CD4-positive, alpha-beta memory T cell (primary cell): ENCODE measurements at regions not wholly inside any gene's neighbourhood (a gene's known extent, or its start where the extent isn't known, plus 50 kb on each side); places are given as distances from the start of the nearest gene placed in this dataset.
"Not testable (repeated sequence)": the region's sequence is repeated elsewhere in the genome, so short reads cannot be mapped to it uniquely, and the experiment has no call there.

ENCODE experiments used
- CTCF ChIA-PET: fragments of 350-600 bp; sonication (Branson Sonifier 250); formaldehyde crosslinking; loops from one replicate; lab custom pipeline; 2021; ENCODE audit warnings: inconsistent platforms; ENCODE audit not compliant: partially characterized antibody; lab: Charles Lee
- POLR2A ChIA-PET: fragments of 350-600 bp; sonication (Branson Sonifier 250); formaldehyde crosslinking; loops from one replicate; lab custom pipeline; 2021; ENCODE audit not compliant: partially characterized antibody; lab: Charles Lee
- DNase-seq, 5 donors: peaks; one replicate each; pipeline versions ENCODE4 v3.0.0 to v3.0.0-alpha.2; 2020 to 2022; ENCODE audit warnings: mixed read lengths in 1 of 5
- H3K27ac ChIP-seq: one replicate; pipeline ENCODE4 v1.7.0; 2013; ENCODE audit warnings: low read depth, low read length
- H3K27me3 ChIP-seq: 2 replicates; pipeline ENCODE4 v1.7.0; 2013; ENCODE audit warnings: mild to moderate bottlenecking, low read length, moderate library complexity; ENCODE audit not compliant: insufficient read depth
- H3K36me3 ChIP-seq: 2 replicates; pipeline ENCODE4 v1.7.0; 2013; ENCODE audit warnings: mild to moderate bottlenecking, low read length, moderate library complexity; ENCODE audit not compliant: insufficient read depth
- H3K4me1 ChIP-seq: 2 replicates; pipeline ENCODE4 v1.7.0; 2013; ENCODE audit warnings: mild to moderate bottlenecking, low read length, moderate library complexity; ENCODE audit not compliant: insufficient read depth
- H3K4me3 ChIP-seq, 2 donors: one replicate each; pipeline ENCODE4 v1.7.0; 2013; ENCODE audit warnings: low read length in 2 of 2, mild to moderate bottlenecking in 1 of 2
- H3K9me3 ChIP-seq, 2 donors: one replicate each; pipeline ENCODE4 v1.7.0; 2013; ENCODE audit warnings: low read length in 2 of 2, control low read depth in 1 of 2; ENCODE audit not compliant: control insufficient read depth in 1 of 2
- H3K27ac Mint-ChIP-seq, 7 donors: one replicate each; pipeline ENCODE4 v1.8.0; 2020 to 2021; ENCODE audit warnings: mixed read lengths in 7 of 7, mild to moderate bottlenecking in 6 of 7, inconsistent platforms in 3 of 7, moderate library complexity in 3 of 7
- H3K27me3 Mint-ChIP-seq, 2 donors: one replicate each; pipeline ENCODE4 v1.8.0; 2020 to 2021; ENCODE audit warnings: mixed read lengths in 2 of 2
- H3K36me3 Mint-ChIP-seq, 2 donors: one replicate each; pipeline ENCODE4 v1.8.0; 2020 to 2021; ENCODE audit warnings: mixed read lengths in 2 of 2, inconsistent platforms in 1 of 2, mild to moderate bottlenecking in 1 of 2
- H3K4me1 Mint-ChIP-seq, 4 donors: one replicate each; pipeline ENCODE4 v1.8.0; 2020 to 2021; ENCODE audit warnings: mixed read lengths in 4 of 4, mild to moderate bottlenecking in 1 of 4
- H3K4me3 Mint-ChIP-seq, 8 donors: one replicate each; pipeline ENCODE4 v1.8.0; 2020 to 2021; ENCODE audit warnings: mixed read lengths in 8 of 8, mild to moderate bottlenecking in 7 of 8, moderate library complexity in 6 of 8, inconsistent platforms in 3 of 8
- H3K9me3 Mint-ChIP-seq, 8 donors: one replicate each; pipeline ENCODE4 v1.8.0; 2020 to 2021; ENCODE audit warnings: mixed read lengths in 8 of 8, mild to moderate bottlenecking in 5 of 8, inconsistent platforms in 3 of 8, moderate library complexity in 1 of 8
- intact Hi-C: fragments of 100-400 bp; cut with micrococcal nuclease; formaldehyde crosslinking; loops from one replicate; pipeline ENCODE4 v1.15.1; 2023

DNA sequence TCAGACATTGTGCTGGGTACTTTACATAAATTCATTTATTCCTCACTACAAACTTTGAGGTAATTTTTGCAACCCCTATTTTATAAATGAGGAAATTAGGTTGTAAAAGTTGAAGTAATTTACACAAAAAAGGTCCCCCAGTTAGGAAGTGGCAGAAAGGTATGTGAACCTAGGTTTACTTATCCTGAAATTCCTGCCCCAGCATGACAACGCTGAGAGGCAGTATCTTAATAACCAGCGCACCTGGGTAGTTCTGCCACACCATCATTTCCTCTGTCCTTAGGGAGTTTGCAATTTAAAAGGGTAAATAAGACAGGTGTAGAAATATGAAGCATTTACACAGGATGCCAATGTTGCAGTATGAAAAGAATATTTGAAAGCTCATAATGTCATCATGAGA, 102.9 kb upstream of the NBPF8 start:
- POLR2A ChIA-PET, H3K36me3 Mint-ChIP-seq, H3K27me3 ChIP-seq, H3K36me3 ChIP-seq, intact Hi-C loops, H3K4me3 ChIP-seq, H3K27ac Mint-ChIP-seq, H3K4me3 Mint-ChIP-seq, H3K27ac ChIP-seq, CTCF ChIA-PET, DNase-seq, H3K9me3 Mint-ChIP-seq, H3K4me1 ChIP-seq, H3K4me1 Mint-ChIP-seq, H3K27me3 Mint-ChIP-seq, H3K9me3 ChIP-seq: not testable (repeated sequence)

DNA sequence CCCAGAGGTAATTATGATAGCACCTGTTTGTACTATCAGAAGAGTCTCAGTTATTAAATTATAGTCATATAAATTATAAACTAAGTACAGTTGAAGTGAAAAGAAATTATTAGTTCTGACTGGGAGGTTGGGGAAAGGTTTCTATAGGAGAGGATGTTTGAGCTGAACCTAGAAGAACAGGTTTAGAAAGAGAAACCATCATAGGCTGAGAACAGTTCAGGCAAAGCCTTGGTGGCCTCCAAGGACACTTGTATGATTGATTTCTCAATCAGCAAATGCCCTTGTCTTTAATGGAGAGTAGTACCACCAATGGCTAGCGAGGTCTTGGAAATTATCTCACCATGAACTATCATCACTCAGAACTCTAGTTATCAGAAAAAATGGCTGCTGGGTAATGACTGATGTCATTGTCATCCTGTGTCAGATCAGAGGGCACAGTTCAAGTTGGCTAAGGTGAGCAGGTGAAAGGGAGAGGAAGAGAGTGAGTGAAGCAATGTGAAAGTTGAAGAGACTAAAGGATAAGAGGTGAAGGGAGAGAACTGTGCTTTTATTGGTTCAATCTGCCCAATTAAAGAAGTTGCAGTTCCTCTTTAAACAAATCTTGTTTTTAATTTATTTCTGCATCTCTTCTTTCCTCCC, 105.8 kb upstream of the NBPF8 start:
- H3K27me3 Mint-ChIP-seq, H3K27me3 ChIP-seq, H3K4me3 ChIP-seq, CTCF ChIA-PET, H3K9me3 ChIP-seq, POLR2A ChIA-PET, H3K27ac ChIP-seq, H3K4me3 Mint-ChIP-seq, H3K36me3 ChIP-seq, H3K36me3 Mint-ChIP-seq, H3K4me1 Mint-ChIP-seq, H3K27ac Mint-ChIP-seq, intact Hi-C loops, H3K9me3 Mint-ChIP-seq, H3K4me1 ChIP-seq, DNase-seq: not testable (repeated sequence)

DNA sequence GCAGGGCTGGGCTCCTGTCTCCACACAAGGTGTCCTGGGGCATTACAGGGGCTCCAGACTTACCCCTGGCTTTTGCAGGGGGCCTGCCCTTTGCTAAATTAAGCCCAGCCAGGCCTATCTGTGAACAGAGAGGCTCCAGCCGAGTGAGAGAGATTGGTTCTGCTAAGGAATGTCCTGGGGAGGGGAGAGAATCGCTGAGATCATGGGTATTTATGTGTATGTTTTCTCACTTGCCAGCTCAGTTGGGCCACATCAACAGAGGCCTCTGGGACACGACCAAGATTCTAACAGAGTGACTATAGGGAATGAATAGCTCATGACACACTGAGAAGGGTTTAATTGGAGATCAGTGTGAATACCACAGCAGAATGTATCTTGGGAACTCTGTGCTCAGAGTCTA, 109.8 kb upstream of the NBPF8 start:
- H3K4me1 Mint-ChIP-seq, H3K27ac Mint-ChIP-seq, H3K4me3 Mint-ChIP-seq, H3K4me1 ChIP-seq, DNase-seq, H3K9me3 Mint-ChIP-seq, POLR2A ChIA-PET, H3K27me3 Mint-ChIP-seq, H3K4me3 ChIP-seq, H3K9me3 ChIP-seq, intact Hi-C loops, CTCF ChIA-PET, H3K36me3 ChIP-seq, H3K27ac ChIP-seq, H3K27me3 ChIP-seq, H3K36me3 Mint-ChIP-seq: not testable (repeated sequence)

DNA sequence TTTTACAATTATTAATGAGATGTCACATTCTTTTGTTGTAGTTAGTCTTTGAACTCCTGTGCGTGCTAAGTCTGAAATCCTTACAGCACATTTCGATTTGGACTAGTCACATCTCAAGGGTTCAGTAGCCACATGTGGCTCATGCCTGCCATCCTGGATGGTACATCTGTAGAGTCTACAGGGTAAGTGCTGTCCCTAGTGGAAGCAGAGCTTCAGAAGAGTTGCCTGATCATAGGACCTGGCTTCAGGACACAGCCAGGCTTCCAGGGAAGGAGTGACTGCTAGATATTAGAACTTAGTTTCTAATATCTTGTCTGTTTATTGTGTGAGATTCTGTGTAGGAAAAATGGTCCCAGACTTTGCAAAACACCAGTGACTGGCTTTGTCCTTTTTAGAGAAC, 110.5 kb upstream of the NBPF8 start:
- H3K9me3 Mint-ChIP-seq, H3K27ac ChIP-seq, H3K27ac Mint-ChIP-seq, POLR2A ChIA-PET, H3K4me1 ChIP-seq, H3K4me1 Mint-ChIP-seq, H3K36me3 ChIP-seq, intact Hi-C loops, H3K9me3 ChIP-seq, H3K27me3 Mint-ChIP-seq, CTCF ChIA-PET, H3K27me3 ChIP-seq, DNase-seq, H3K4me3 ChIP-seq, H3K4me3 Mint-ChIP-seq, H3K36me3 Mint-ChIP-seq: not testable (repeated sequence)

DNA sequence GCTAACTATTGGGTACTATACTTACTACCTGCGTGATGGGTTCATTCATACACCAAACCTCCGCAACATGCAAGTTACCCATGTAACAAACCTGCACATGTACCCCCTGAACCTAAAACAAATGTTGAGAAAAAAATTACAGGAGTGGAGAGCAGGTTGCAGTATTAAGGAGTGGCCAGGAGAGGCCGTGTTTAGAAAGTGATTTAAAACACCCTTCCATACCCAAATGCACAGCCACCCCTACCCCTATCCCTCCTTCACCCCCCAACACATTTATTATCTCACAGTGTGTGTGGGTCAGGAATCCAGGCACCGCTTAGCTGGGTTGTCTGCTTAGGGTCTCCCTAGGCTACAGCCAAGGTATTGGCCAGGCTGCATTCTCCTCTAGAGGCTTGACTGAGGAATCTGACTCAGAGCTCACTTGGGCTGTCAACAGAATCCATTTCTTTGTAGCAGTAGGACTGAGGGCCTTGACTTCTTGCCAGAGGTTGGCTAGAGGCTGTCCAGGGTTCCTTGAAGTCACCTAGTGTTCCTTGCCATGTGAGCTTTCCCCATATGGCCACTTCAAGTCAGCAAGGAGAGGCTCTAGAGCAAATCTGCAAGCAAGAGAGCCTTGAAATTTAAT, 115.3 kb upstream of the NBPF8 start:
- H3K27me3 Mint-ChIP-seq, H3K9me3 ChIP-seq, H3K27ac ChIP-seq, H3K4me1 ChIP-seq, H3K27me3 ChIP-seq, H3K4me3 Mint-ChIP-seq, H3K9me3 Mint-ChIP-seq, H3K4me1 Mint-ChIP-seq, H3K36me3 ChIP-seq, H3K36me3 Mint-ChIP-seq, H3K27ac Mint-ChIP-seq, POLR2A ChIA-PET, CTCF ChIA-PET, intact Hi-C loops, H3K4me3 ChIP-seq: not testable (repeated sequence)
- DNase-seq, result peak in 1 of 5 donors; percentile 0

DNA sequence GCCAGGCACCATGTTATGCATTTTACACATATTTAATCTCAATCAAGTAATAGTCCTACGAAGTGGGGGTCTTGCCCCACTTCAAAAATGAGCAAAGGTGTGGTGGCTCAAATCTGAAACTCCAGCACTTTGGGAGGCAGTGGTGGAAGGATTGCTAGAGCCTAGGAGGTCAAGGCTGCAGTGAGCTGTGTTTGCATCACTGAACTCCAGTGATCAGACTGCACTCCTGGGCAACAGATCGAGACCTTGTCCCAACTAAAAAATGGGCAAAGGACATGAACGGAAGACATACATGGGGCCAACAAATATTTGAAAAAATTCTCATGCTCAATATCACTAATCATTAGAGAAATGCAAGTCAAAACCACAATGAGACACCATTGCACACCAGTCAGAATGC, 116.3 kb upstream of the NBPF8 start:
- H3K27ac Mint-ChIP-seq, H3K9me3 Mint-ChIP-seq, H3K27me3 Mint-ChIP-seq, H3K9me3 ChIP-seq, DNase-seq, H3K27ac ChIP-seq, intact Hi-C loops, H3K36me3 ChIP-seq, H3K4me1 Mint-ChIP-seq, H3K4me3 ChIP-seq, H3K36me3 Mint-ChIP-seq, H3K27me3 ChIP-seq, H3K4me1 ChIP-seq, CTCF ChIA-PET, H3K4me3 Mint-ChIP-seq, POLR2A ChIA-PET: not testable (repeated sequence)

DNA sequence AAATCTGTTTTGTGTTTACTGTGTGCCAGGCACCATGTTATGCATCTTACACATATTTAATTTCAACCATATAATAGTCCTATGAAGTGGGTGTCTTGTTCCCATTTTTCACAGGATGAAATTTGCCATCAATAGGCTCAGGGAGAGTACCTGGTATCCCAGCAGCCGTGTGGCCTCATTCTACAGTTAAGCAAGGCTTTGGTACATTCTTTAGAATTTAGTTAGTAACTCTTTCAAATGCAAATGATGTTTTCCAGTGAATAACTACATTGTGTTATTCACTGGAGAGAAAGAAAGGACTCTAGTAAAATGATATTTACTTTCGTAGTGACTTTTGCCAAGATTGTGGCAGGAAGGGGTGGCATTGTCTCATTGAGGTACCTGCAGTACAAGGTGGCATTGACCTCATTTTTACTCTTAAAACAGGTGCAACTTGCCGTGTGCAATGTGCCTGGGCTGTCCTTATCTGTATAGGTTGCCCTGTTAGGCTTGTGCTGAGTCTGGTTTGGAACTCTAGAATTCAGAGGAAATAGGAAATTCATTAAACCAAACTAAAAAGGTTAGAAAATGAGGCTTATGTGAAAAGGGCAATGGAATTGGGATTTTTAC, 117.4 kb upstream of the NBPF8 start:
- POLR2A ChIA-PET, result not testable (repeated sequence)

More for the DNA sequence above, 117.4 kb upstream of the NBPF8 start:
- H3K4me3 Mint-ChIP-seq, CTCF ChIA-PET, H3K36me3 ChIP-seq, H3K4me3 ChIP-seq, H3K27ac Mint-ChIP-seq, H3K27ac ChIP-seq, H3K4me1 Mint-ChIP-seq, H3K9me3 ChIP-seq, H3K36me3 Mint-ChIP-seq, H3K27me3 Mint-ChIP-seq, DNase-seq, H3K9me3 Mint-ChIP-seq, H3K27me3 ChIP-seq, intact Hi-C loops, H3K4me1 ChIP-seq: not testable (repeated sequence)
